PC-9 (cell line): ENCODE measurements at regions not wholly inside any gene's neighbourhood (a gene's known extent, or its start where the extent isn't known, plus 50 kb on each side); places are given as distances from the start of the nearest gene placed in this dataset.

Experiments
- BruUV-seq: library from RNA; stranded (reverse); fragments of 400-500 nt; replicated peaks from 2 replicates; lab custom pipeline; 2021; lab: Mats Ljungman, UMichigan
- CTCF ChIA-PET: fragments of 300-600 bp; sonication (Branson Sonifier 250); formaldehyde crosslinking; loops from one replicate; lab custom pipeline; 2022; ENCODE audit warnings: antibody characterized with exemption; lab: Charles Lee
- POLR2A ChIA-PET: fragments of 300-600 bp; sonication (Branson Sonifier 250); formaldehyde crosslinking; loops from one replicate; lab custom pipeline; 2022; ENCODE audit warnings: antibody characterized with exemption; ENCODE audit not compliant: unreplicated experiment; lab: Charles Lee
- DNase-seq, 2 experiments: peaks; one replicate each; pipeline versions ENCODE4 v3.0.0 to v3.0.0-alpha.2; 2015 to 2022; ENCODE audit warnings: mixed read lengths in 1 of 2
- H2AFZ ChIP-seq: fragments of 200-600 bp; sonication (generic); 2 replicates; pipeline ENCODE4 v1.8.1; 2017; ENCODE audit warnings: antibody characterized with exemption
- H3F3A ChIP-seq: fragments of 200-600 bp; sonication (generic); 2 replicates; pipeline ENCODE4 v1.8.1; 2017; ENCODE audit warnings: antibody characterized with exemption, mild to moderate bottlenecking, low read depth; ENCODE audit not compliant: insufficient read depth
- H3K27ac ChIP-seq: fragments of 200-600 bp; sonication (generic); 2 replicates; pipeline ENCODE4 v1.6.1; 2016; ENCODE audit warnings: mixed run types
- H3K27me3 ChIP-seq: fragments of 200-600 bp; sonication (generic); 2 replicates; pipeline ENCODE4 v1.6.1; 2016; ENCODE audit warnings: low read depth, mixed run types; ENCODE audit not compliant: insufficient read depth
- H3K36me3 ChIP-seq: fragments of 200-600 bp; sonication (generic); 2 replicates; pipeline ENCODE4 v1.6.1; 2016; ENCODE audit warnings: low read depth, mixed run types
- H3K4me1 ChIP-seq: fragments of 200-600 bp; sonication (generic); replicated peaks from 2 replicates; pipeline ENCODE4 v1.6.1; 2016; ENCODE audit warnings: mixed run types; ENCODE audit not compliant: insufficient read depth
- H3K4me2 ChIP-seq: fragments of 200-600 bp; sonication (generic); 2 replicates; pipeline ENCODE4 v1.6.1; 2017; ENCODE audit warnings: mixed run types
- H3K4me3 ChIP-seq: fragments of 200-600 bp; sonication (generic); 2 replicates; pipeline ENCODE4 v1.6.1; 2016; ENCODE audit warnings: mixed run types
- H3K79me2 ChIP-seq: fragments of 200-600 bp; sonication (generic); 2 replicates; pipeline ENCODE4 v1.6.1; 2017; ENCODE audit warnings: low read depth, mixed run types
- H3K9me2 ChIP-seq: fragments of 200-600 bp; sonication (generic); 2 replicates; pipeline ENCODE4 v1.8.1; 2017; ENCODE audit warnings: mild to moderate bottlenecking; ENCODE audit not compliant: insufficient read depth
- H3K9me3 ChIP-seq: fragments of 200-600 bp; sonication (generic); 2 replicates; pipeline ENCODE4 v1.8.1; 2016; ENCODE audit warnings: low read depth; ENCODE audit not compliant: insufficient read depth
- H4K20me1 ChIP-seq: fragments of 200-600 bp; sonication (generic); 2 replicates; pipeline ENCODE4 v1.8.1; 2017; ENCODE audit not compliant: insufficient read depth
- EZH2 ChIP-seq: fragments of 200-600 bp; sonication (generic); IDR thresholded peaks from 2 replicates; pipeline ENCODE4 v1.8.0; 2017; ENCODE audit warnings: antibody characterized with exemption, low read depth
- intact Hi-C: fragments of 100-400 bp; cut with micrococcal nuclease; formaldehyde crosslinking; loops from one replicate; pipeline ENCODE4 v1.10.0; 2022; ENCODE audit not compliant: unreplicated experiment
- TF ChIP-seq, protein P1 (sequence below): fragments of 200-600 bp; sonication (generic); conservative IDR thresholded peaks from 2 replicates; pipeline ENCODE4 v1.6.1; 2017; ENCODE audit warnings: mixed run types, antibody characterized with exemption, mild to moderate bottlenecking, moderate library complexity

DNA sequence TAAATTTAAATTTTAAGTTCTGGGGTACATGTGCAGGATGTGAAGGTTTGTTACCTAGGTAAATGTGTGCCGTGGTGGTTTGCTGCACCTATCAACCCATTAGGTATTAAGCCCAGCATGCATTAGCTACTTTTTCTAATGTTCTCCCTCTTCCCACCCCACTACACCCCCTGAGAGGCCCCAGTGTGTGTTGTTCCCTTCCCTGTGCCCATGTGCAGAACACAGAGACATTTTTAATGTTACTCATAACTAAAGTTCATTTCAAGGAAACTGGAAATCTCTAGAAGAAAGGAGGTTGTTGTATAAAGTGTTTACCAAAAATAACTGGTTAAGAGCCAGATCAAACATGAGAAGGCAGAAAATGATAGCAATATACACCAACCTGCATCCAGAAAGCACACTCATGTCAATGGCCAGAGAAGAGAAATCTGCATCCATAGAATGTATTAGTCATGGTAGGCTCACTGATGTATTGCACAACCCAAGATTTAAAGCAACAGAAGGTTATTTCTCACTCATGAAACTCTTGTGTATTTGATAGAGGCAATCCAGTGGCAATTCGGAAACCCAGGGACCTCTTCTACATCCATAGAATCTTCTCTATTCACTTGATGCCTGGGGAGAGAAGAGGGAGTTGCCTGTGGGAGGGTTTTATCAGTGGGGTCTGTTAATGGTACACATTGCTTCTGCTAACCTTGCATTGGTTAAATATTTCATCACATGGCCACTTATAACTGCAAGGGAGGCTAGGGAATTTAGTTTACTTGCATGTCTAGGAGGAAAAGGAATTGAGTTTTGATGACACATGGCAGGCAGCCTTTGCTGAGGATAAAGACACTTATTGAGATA, 321.9 kb upstream of the RASGRP1 start:
- BruUV-seq, result no TSS peak
- Histone ChIP-seq H3K79me2 (no peaks in the 10 kb centered on the region), H3K4me1 (peaks cover 10% of the 10 kb centered on the region), H3K27ac (no peak overlapping the region), H3K9me3 (no peaks in the 10 kb centered on the region), H3K4me3 (no peak overlapping the region), H3F3A (no peaks in the 10 kb centered on the region; the same call in 1 of the 2 replicates), H3K4me2 (peak overlapping the region; percentile 19; the same call in 1 of the 2 replicates), H3K36me3 (no peaks in the 10 kb centered on the region), H4K20me1 (no peaks in the 10 kb centered on the region), H3K27me3 (no peaks in the 10 kb centered on the region), H3K9me2 (no peaks in the 10 kb centered on the region), H2AFZ (no peak overlapping the region)
- ChIA-PET POLR2A (interaction anchor here (0.6 kb wide), 1 partner anchor 123 kb away, joined by 3 read pairs; no protein-coding TSS in a partner anchor), CTCF (interaction anchor here (0.6 kb wide), 1 partner anchor 271 kb away, joined by 3 read pairs; no protein-coding TSS in a partner anchor)
- intact Hi-C loops, result no loop called here
- DNase-seq, result peak in 1 of 2 experiments; percentile 4
- TF ChIP-seq EZH2, result no peak
- TF ChIP-seq, protein P1, sequence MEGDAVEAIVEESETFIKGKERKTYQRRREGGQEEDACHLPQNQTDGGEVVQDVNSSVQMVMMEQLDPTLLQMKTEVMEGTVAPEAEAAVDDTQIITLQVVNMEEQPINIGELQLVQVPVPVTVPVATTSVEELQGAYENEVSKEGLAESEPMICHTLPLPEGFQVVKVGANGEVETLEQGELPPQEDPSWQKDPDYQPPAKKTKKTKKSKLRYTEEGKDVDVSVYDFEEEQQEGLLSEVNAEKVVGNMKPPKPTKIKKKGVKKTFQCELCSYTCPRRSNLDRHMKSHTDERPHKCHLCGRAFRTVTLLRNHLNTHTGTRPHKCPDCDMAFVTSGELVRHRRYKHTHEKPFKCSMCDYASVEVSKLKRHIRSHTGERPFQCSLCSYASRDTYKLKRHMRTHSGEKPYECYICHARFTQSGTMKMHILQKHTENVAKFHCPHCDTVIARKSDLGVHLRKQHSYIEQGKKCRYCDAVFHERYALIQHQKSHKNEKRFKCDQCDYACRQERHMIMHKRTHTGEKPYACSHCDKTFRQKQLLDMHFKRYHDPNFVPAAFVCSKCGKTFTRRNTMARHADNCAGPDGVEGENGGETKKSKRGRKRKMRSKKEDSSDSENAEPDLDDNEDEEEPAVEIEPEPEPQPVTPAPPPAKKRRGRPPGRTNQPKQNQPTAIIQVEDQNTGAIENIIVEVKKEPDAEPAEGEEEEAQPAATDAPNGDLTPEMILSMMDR, result no peak

DNA sequence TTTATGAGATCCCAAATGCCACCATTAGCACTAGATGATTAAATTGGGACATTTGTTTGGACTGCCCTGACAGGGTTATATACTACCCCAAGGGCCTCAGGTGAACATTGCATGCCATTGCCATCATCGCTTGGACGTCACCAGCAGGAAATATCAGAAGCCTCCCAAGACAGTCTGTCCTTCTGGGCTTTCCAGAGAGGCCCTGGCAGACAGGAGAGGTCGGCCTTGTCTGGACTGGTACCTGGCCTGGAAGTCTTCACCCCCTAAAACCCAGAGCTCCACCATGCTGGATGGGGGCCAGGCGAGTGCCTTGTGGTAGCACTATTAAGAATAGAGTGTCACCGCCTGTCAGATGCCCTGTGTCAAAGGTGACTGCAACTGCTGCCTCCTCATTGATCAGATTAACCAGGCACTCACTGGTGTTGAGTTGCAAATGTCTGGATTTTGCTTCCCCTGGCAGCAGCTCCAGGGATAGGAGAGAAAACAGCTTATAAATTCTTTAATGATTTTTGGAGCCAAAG, 324.1 kb upstream of the RASGRP1 start:
- BruUV-seq, result no TSS peak
- H3K27ac ChIP-seq, result no peak overlapping the region
- no peaks in the 10 kb centered on the region for H3K27me3 ChIP-seq
- no peak for DNase-seq
- H3K36me3 ChIP-seq, result no peaks in the 10 kb centered on the region
- H3K4me1 ChIP-seq, result peaks cover 10% of the 10 kb centered on the region
- intact Hi-C loops, result no loop called here
- no peaks in the 10 kb centered on the region for H3K9me3 ChIP-seq
- ChIA-PET CTCF (no interaction called here), POLR2A (interaction anchor here (0.6 kb wide), 1 partner anchor 615 kb away, joined by 3 read pairs; no protein-coding TSS in a partner anchor)
- no peaks in the 10 kb centered on the region for H4K20me1 ChIP-seq
- H3K9me2 ChIP-seq, result no peaks in the 10 kb centered on the region
- TF ChIP-seq, protein P1, result no peak
- TF ChIP-seq EZH2, result no peak
- H3K4me3 ChIP-seq, result no peak overlapping the region
- H3K79me2 ChIP-seq, result no peaks in the 10 kb centered on the region
- H2AFZ ChIP-seq, result no peak overlapping the region
- no peaks in the 10 kb centered on the region; the same call in 1 of the 2 replicates for H3F3A ChIP-seq
- no peak overlapping the region for H3K4me2 ChIP-seq

DNA sequence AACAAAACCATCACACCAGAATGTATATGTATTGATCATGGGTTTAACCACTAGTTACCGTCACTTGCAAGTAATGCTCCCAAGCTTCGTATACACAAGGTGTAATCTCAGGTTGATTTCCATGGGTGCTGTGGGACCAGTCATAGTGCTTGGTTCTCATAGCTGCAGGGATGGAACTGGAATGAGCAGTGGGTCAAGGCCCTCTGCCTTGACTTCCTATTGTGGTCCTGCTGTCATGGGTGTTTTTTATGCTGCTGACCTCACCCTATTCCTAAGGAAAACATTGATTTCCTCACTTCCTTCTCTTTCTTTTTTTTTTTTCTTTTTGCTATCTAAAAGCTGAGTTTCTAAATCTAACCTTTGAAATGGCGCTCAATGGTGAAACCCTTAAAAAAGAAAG, 325.6 kb upstream of the RASGRP1 start:
- no peaks in the 10 kb centered on the region for H3K9me3 ChIP-seq
- H3K4me3 ChIP-seq, result no peak overlapping the region
- DNase-seq, result no peak
- H2AFZ ChIP-seq, result no peak overlapping the region
- H4K20me1 ChIP-seq, result no peaks in the 10 kb centered on the region
- BruUV-seq, result no TSS peak
- POLR2A ChIA-PET, result no interaction called here
- H3K27ac ChIP-seq, result no peak overlapping the region
- H3K27me3 ChIP-seq, result no peaks in the 10 kb centered on the region
- no peaks in the 10 kb centered on the region for H3K36me3 ChIP-seq
- no peaks in the 10 kb centered on the region for H3K79me2 ChIP-seq
- TF ChIP-seq EZH2, result no peak
- TF ChIP-seq, protein P1, result no peak
- no peaks in the 10 kb centered on the region; the same call in 1 of the 2 replicates for H3F3A ChIP-seq
- peaks cover 23% of the 10 kb centered on the region for H3K4me1 ChIP-seq
- H3K9me2 ChIP-seq, result no peaks in the 10 kb centered on the region
- H3K4me2 ChIP-seq, result no peak overlapping the region
- intact Hi-C loops, result no loop called here
- CTCF ChIA-PET, result no interaction called here
